H9 (cell line): ENCODE measurements at regions not wholly inside any gene's neighbourhood (a gene's known extent, or its start where the extent isn't known, plus 50 kb on each side); places are given as distances from the start of the nearest gene placed in this dataset.

Experiments
- DNase-seq: peaks from one replicate; pipeline ENCODE4 v3.0.0-alpha.2; 2017
- H2AFZ ChIP-seq: one replicate; pipeline ENCODE4 v1.6.1; 2013; ENCODE audit warnings: mild to moderate bottlenecking, low read length, control low read depth, moderate library complexity
- H2AK5ac ChIP-seq: 2 replicates; pipeline ENCODE4 v1.6.1; 2013; ENCODE audit warnings: low read length, control low read depth, mixed read lengths; ENCODE audit not compliant: insufficient read length
- H2BK120ac ChIP-seq: one replicate; pipeline ENCODE4 v1.6.1; 2013; ENCODE audit warnings: low read depth, mild to moderate bottlenecking, low read length, control low read depth, inconsistent platforms; ENCODE audit not compliant: poor library complexity, severe bottlenecking
- H2BK12ac ChIP-seq: 2 replicates; pipeline ENCODE4 v1.6.1; 2013; ENCODE audit warnings: low read length, control low read depth, mixed read lengths, low read depth; ENCODE audit not compliant: insufficient read length
- H2BK15ac ChIP-seq: 2 replicates; pipeline ENCODE4 v1.6.1; 2013; ENCODE audit warnings: low read depth, low read length, control low read depth
- H2BK20ac ChIP-seq: one replicate; pipeline ENCODE4 v1.6.1; 2013; ENCODE audit warnings: low read depth, mild to moderate bottlenecking, low read length, control low read depth, inconsistent platforms; ENCODE audit not compliant: poor library complexity, severe bottlenecking
- H2BK5ac ChIP-seq: 2 replicates; pipeline ENCODE4 v1.6.1; 2013; ENCODE audit warnings: low read length, control low read depth, mixed read lengths; ENCODE audit not compliant: insufficient read length
- H3K14ac ChIP-seq: 2 replicates; pipeline ENCODE4 v1.6.1; 2013; ENCODE audit warnings: low read length, control low read depth; ENCODE audit not compliant: insufficient read depth
- H3K18ac ChIP-seq: 2 replicates; pipeline ENCODE4 v1.6.1; 2013; ENCODE audit warnings: low read depth, mild to moderate bottlenecking, mixed read lengths, low read length, control low read depth; ENCODE audit not compliant: insufficient read length
- H3K23ac ChIP-seq: 2 replicates; pipeline ENCODE4 v1.6.1; 2013; ENCODE audit warnings: low read length, control low read depth, mixed read lengths, low read depth; ENCODE audit not compliant: insufficient read length
- H3K23me2 ChIP-seq: 2 replicates; pipeline ENCODE4 v1.6.1; 2013; ENCODE audit warnings: low read depth, mild to moderate bottlenecking, mixed read lengths, low read length, control low read depth; ENCODE audit not compliant: insufficient read length, poor library complexity, severe bottlenecking
- H3K27ac ChIP-seq: 2 replicates; pipeline ENCODE4 v1.5.1; 2013; ENCODE audit warnings: low read length, control low read depth, mixed read lengths, low read depth; ENCODE audit not compliant: insufficient read length
- H3K27me3 ChIP-seq: 2 replicates; pipeline ENCODE4 v1.6.1; 2013; ENCODE audit warnings: low read length, control low read depth, inconsistent platforms; ENCODE audit not compliant: insufficient read depth
- H3K4ac ChIP-seq: 2 replicates; pipeline ENCODE4 v1.6.1; 2013; ENCODE audit warnings: low read depth, mild to moderate bottlenecking, control low read depth, inconsistent platforms, low read length, moderate library complexity
- H3K4me1 ChIP-seq: 2 replicates; pipeline ENCODE4 v1.6.1; 2013; ENCODE audit warnings: low read length, control low read depth, inconsistent platforms; ENCODE audit not compliant: insufficient read depth
- H3K4me2 ChIP-seq: 2 replicates; pipeline ENCODE4 v1.6.1; 2013; ENCODE audit warnings: low read length, control low read depth, mixed read lengths; ENCODE audit not compliant: insufficient read length, insufficient read depth
- H3K56ac ChIP-seq: 2 replicates; pipeline ENCODE4 v1.6.1; 2013; ENCODE audit warnings: low read depth, mild to moderate bottlenecking, mixed read lengths, low read length, control low read depth; ENCODE audit not compliant: insufficient read length
- H3K79me1 ChIP-seq: 2 replicates; pipeline ENCODE4 v1.6.1; 2013; ENCODE audit warnings: low read depth, mild to moderate bottlenecking, moderate library complexity, low read length, control low read depth, inconsistent platforms; ENCODE audit not compliant: insufficient read depth, poor library complexity, severe bottlenecking
- H3K79me2 ChIP-seq: 2 replicates; pipeline ENCODE4 v1.6.1; 2013; ENCODE audit warnings: low read length, control low read depth, inconsistent platforms; ENCODE audit not compliant: insufficient read depth
- H3K9ac ChIP-seq: 2 replicates; pipeline ENCODE4 v1.6.1; 2013; ENCODE audit warnings: low read length, control low read depth, mixed read lengths; ENCODE audit not compliant: insufficient read length; ENCODE audit errors: extremely low read depth
- H3K9me3 ChIP-seq: one replicate; pipeline ENCODE4 v1.6.1; 2013; ENCODE audit warnings: low read depth, low read length, inconsistent platforms; ENCODE audit not compliant: control insufficient read depth
- H3T11ph ChIP-seq: one replicate; pipeline ENCODE4 v1.6.1; 2013; ENCODE audit warnings: mild to moderate bottlenecking, low read length, control low read depth, inconsistent platforms
- H4K20me1 ChIP-seq: one replicate; pipeline ENCODE4 v1.6.1; 2013; ENCODE audit not compliant: control insufficient read depth, insufficient read length, insufficient read depth
- H4K5ac ChIP-seq: 2 replicates; pipeline ENCODE4 v1.6.1; 2013; ENCODE audit warnings: low read depth, mild to moderate bottlenecking, mixed read lengths, low read length, control low read depth; ENCODE audit not compliant: insufficient read length
- H4K8ac ChIP-seq: replicated peaks from 2 replicates; pipeline ENCODE4 v1.6.1; 2013; ENCODE audit warnings: low read length, control low read depth, mixed read lengths, low read depth; ENCODE audit not compliant: insufficient read length
- H4K91ac ChIP-seq: 2 replicates; pipeline ENCODE4 v1.6.1; 2013; ENCODE audit warnings: low read depth, mild to moderate bottlenecking, moderate library complexity, mixed read lengths, low read length, control low read depth; ENCODE audit not compliant: insufficient read length
- H3K27ac Mint-ChIP-seq, 3 experiments: 2 replicates in 2 of 3; 3 replicates in 1 of 3; pipeline ENCODE4 v1.8.0; 2020 to 2021; ENCODE audit warnings: mixed read lengths in 3 of 3, mild to moderate bottlenecking in 1 of 3, moderate library complexity in 1 of 3
- H3K27me3 Mint-ChIP-seq: 2 replicates; pipeline ENCODE4 v1.8.0; 2021; ENCODE audit warnings: low read depth, mild to moderate bottlenecking, moderate library complexity, mixed read lengths
- H3K36me3 Mint-ChIP-seq, 3 experiments: 2 replicates in 2 of 3; 3 replicates in 1 of 3; pipeline ENCODE4 v1.8.0; 2020 to 2021; ENCODE audit warnings: low read depth in 3 of 3, mixed read lengths in 3 of 3; ENCODE audit not compliant: insufficient read depth in 1 of 3
- H3K4me1 Mint-ChIP-seq, 2 experiments: 2 replicates each; pipeline ENCODE4 v1.8.0; 2020; ENCODE audit warnings: mixed read lengths in 2 of 2
- H3K4me3 Mint-ChIP-seq, 2 experiments: 2 replicates in 1 of 2; 3 replicates in 1 of 2; pipeline ENCODE4 v1.8.0; 2020 to 2021; ENCODE audit warnings: mild to moderate bottlenecking in 2 of 2, mixed read lengths in 2 of 2, moderate library complexity in 1 of 2
- H3K9me3 Mint-ChIP-seq, 2 experiments: 2 replicates in 1 of 2; 3 replicates in 1 of 2; pipeline ENCODE4 v1.8.0; 2020; ENCODE audit warnings: mild to moderate bottlenecking in 2 of 2, mixed read lengths in 2 of 2, moderate library complexity in 1 of 2
- WGBS: extraction: QIAGEN DNeasy Blood & Tissue Kit; methylation state at CpG from one replicate; pipeline ENCODE4 v1.1.7; 2013; ENCODE audit warnings: missing lambda C conversion rate, low lambda C conversion rate, mixed read lengths; ENCODE audit not compliant: insufficient read length; ENCODE audit errors: extremely low coverage; 5-methylcytosine and 5-hydroxymethylcytosine counted together
- TF ChIP-seq, protein P1 (sequence below): fragments of 200-600 bp; sonication (generic); conservative IDR thresholded peaks from 3 replicates; pipeline ENCODE4 v1.8.0; 2021; ENCODE audit warnings: antibody characterized with exemption, mild to moderate bottlenecking

DNA sequence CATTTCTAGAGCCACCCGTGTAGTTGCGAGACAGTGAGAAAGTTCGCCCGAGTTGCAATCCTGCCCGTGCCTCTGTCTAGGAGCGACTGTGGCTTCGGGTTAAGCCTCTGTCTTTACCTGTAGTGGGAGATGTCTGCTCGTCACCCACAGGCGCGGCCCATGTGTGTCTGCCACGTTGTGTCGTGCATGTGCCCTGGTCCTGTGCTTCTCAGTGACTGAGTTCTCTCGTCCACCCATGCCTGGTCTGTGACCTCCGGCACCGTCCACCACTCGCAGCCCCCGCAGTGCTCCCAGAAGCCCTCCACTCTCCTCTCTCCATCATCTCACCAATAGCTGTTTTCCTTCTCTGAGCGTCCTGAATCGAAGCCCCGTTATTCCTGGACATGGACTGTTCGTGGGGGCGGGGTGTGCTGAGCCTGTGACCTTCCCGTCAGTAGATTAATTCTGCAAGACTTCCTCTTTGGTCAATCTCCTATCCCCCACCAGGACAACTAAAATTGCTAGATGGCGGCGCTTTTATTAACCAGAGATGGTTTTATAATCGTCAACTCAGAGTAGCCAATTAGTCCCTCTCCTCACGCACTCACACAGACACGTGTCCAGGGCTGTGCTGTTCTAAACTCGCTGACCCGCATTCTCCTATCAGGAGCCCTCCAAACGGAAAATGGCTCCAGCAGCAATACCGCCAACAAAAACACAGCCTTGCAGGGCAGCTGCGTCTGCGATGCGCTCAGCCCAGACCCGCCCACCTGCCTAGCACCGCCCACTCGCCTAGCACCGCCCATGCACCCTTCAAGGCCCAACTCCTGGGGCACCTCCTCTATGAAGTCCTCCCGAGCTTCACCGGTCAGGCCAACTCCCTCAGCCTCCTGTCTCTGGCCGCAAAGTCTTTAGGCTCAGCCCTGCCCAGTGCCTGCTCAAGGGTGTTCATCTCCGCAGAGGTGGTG, 119.4 kb downstream of the TWIST2 start:
- Mint-ChIP-seq H3K27ac (peak overlapping the region in 1 of 3 experiments; percentile 2; a peak in 1 of 7 replicates), H3K4me3 (no peak overlapping the region; a peak in 1 of 5 replicates), H3K27me3 (peaks cover 40% of the 10 kb centered on the region), H3K4me1 (peaks cover 9 to 12% of the 10 kb centered on the region in 2 experiments; a peak in 3 of 4 replicates), H3K36me3 (peaks cover 0 to 3% (median 0%) of the 10 kb centered on the region in 3 experiments; a peak in 2 of 7 replicates), H3K9me3 (no peaks in the 10 kb centered on the region; a peak in 1 of 5 replicates)
- no peak overlapping the region for H4K5ac ChIP-seq
- no peak overlapping the region for H2AFZ ChIP-seq
- H4K20me1 ChIP-seq = no peaks in the 10 kb centered on the region
- H3K9me3 ChIP-seq = no peaks in the 10 kb centered on the region
- TF ChIP-seq, protein P1, sequence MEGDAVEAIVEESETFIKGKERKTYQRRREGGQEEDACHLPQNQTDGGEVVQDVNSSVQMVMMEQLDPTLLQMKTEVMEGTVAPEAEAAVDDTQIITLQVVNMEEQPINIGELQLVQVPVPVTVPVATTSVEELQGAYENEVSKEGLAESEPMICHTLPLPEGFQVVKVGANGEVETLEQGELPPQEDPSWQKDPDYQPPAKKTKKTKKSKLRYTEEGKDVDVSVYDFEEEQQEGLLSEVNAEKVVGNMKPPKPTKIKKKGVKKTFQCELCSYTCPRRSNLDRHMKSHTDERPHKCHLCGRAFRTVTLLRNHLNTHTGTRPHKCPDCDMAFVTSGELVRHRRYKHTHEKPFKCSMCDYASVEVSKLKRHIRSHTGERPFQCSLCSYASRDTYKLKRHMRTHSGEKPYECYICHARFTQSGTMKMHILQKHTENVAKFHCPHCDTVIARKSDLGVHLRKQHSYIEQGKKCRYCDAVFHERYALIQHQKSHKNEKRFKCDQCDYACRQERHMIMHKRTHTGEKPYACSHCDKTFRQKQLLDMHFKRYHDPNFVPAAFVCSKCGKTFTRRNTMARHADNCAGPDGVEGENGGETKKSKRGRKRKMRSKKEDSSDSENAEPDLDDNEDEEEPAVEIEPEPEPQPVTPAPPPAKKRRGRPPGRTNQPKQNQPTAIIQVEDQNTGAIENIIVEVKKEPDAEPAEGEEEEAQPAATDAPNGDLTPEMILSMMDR = no peak
- DNase-seq = peak; percentile 81
- no peak overlapping the region for H3K27ac ChIP-seq
- H3K9ac ChIP-seq = no peak overlapping the region
- no peaks in the 10 kb centered on the region for H3K79me1 ChIP-seq
- H2BK12ac ChIP-seq = no peak overlapping the region
- no peak overlapping the region for H2BK15ac ChIP-seq
- H4K8ac ChIP-seq = no peak overlapping the region
- H3K4me2 ChIP-seq = no peak overlapping the region
- H2BK120ac ChIP-seq = no peak overlapping the region
- no peaks in the 10 kb centered on the region for H3K27me3 ChIP-seq
- no peak overlapping the region for H3K56ac ChIP-seq
- no peak overlapping the region for H3K18ac ChIP-seq
- H3K79me2 ChIP-seq = no peaks in the 10 kb centered on the region
- H3K4me1 ChIP-seq = no peaks in the 10 kb centered on the region
- no peak overlapping the region for H2BK5ac ChIP-seq
- no peaks in the 10 kb centered on the region for H3K23me2 ChIP-seq
- no peak overlapping the region for H3K4ac ChIP-seq
- WGBS = no CpG with 5 or more reads among the region's 43 CpGs
- no peak overlapping the region for H3T11ph ChIP-seq
- H2BK20ac ChIP-seq = no peak overlapping the region
- no peak overlapping the region for H2AK5ac ChIP-seq
- no peak overlapping the region for H3K23ac ChIP-seq
- H3K14ac ChIP-seq = no peak overlapping the region
- no peak overlapping the region for H4K91ac ChIP-seq
